HepG2 (cell line): ENCODE measurements at regions not wholly inside any gene's neighbourhood (a gene's known extent, or its start where the extent isn't known, plus 50 kb on each side); places are given as distances from the start of the nearest gene placed in this dataset.

Experiments used
- ATAC-seq: fragments of 200-7000 bp; cut with Tn5 transposase; 3 replicates; pipeline ENCODE4 v1.9.1; 2020; ENCODE audit warnings: mild to moderate bottlenecking, moderate library complexity
- BruUV-seq: library from RNA; stranded (reverse); fragments of 400-500 nt; replicated peaks from 2 replicates; lab custom pipeline; 2021; lab: Mats Ljungman, UMichigan
- CTCF ChIA-PET: fragments of 300-600 bp; formaldehyde crosslinking; extraction: SDS; loops from one replicate; lab custom pipeline; 2021; ENCODE audit warnings: low total read pairs, inconsistent platforms, low intra/inter-chr PET ratio; lab: Yijun Ruan, JAX
- POLR2A ChIA-PET: fragments of 350-600 bp; sonication (Branson Sonifier 250); formaldehyde crosslinking; loops from one replicate; lab custom pipeline; 2020; ENCODE audit warnings: antibody characterized with exemption, inconsistent platforms; lab: Yijun Ruan, JAX
- DNase-seq: peaks from one replicate; pipeline ENCODE4 v3.0.0-alpha.2; 2015; ENCODE audit warnings: low spot score
- FAIRE-seq: peaks from 3 replicates; lab custom pipeline; 2011; peaks lifted over from hg19 to GRCh38; lab: Jason Lieb, UNC
- H2AFZ ChIP-seq: one replicate; pipeline ENCODE4 v1.6.1; 2011; ENCODE audit warnings: low read length, inconsistent platforms
- H3K27ac ChIP-seq: fragments of 300-600 bp; 3 replicates; pipeline ENCODE4 v1.8.0; 2011; ENCODE audit warnings: mixed run types, mild to moderate bottlenecking, mixed read lengths, low read length, inconsistent platforms; ENCODE audit not compliant: insufficient read depth; ENCODE audit errors: extremely low read length
- H3K27me3 ChIP-seq, 2 experiments: fragments of 200-600 bp in 1 of 2; 2 replicates in 1 of 2; 3 replicates in 1 of 2; pipeline versions ENCODE4 v1.6.0 to v1.8.0; 2011; ENCODE audit warnings: low read length in 2 of 2, mild to moderate bottlenecking in 2 of 2, moderate library complexity in 2 of 2, inconsistent platforms in 1 of 2; ENCODE audit not compliant: insufficient read depth in 2 of 2, control insufficient read depth in 1 of 2
- H3K36me3 ChIP-seq, 2 experiments: fragments of 200-600 bp in 1 of 2; replicated peaks in 1 of 2; 2 replicates in 1 of 2; 3 replicates in 1 of 2; pipeline versions ENCODE4 v1.5.1 to v1.8.0; 2011; ENCODE audit warnings: low read length in 2 of 2, inconsistent platforms in 1 of 2; ENCODE audit not compliant: insufficient read depth in 2 of 2, control insufficient read depth in 1 of 2
- H3K4me1 ChIP-seq: 2 replicates; pipeline ENCODE4 v1.5.1; 2012; ENCODE audit warnings: low read length, inconsistent platforms; ENCODE audit not compliant: insufficient read depth
- H3K4me2 ChIP-seq: 2 replicates; pipeline ENCODE4 v1.6.0; 2011; ENCODE audit warnings: low read depth, low read length, inconsistent platforms
- H3K4me3 ChIP-seq, 3 experiments: fragments of 200-600 bp in 1 of 3; sonication (generic), shearing (Covaris generic) in 1 of 3; replicated peaks in 1 of 3; 2 replicates each; pipeline ENCODE4 v1.5.1; 2011 to 2016; ENCODE audit warnings: low read length in 3 of 3, inconsistent platforms in 2 of 3, low read depth in 2 of 3, mild to moderate bottlenecking in 2 of 3, control low read depth in 1 of 3, mixed read lengths in 1 of 3; ENCODE audit not compliant: insufficient read depth in 1 of 3
- H3K79me2 ChIP-seq: one replicate; pipeline ENCODE4 v1.6.1; 2011; ENCODE audit warnings: low read length, inconsistent platforms; ENCODE audit not compliant: insufficient read depth
- H3K9ac ChIP-seq: 2 replicates; pipeline ENCODE4 v1.6.0; 2011; ENCODE audit warnings: mild to moderate bottlenecking, low read depth, low read length, inconsistent platforms; ENCODE audit not compliant: insufficient read depth
- H3K9me3 ChIP-seq: 2 replicates; pipeline ENCODE4 v1.5.1; 2012; ENCODE audit warnings: mild to moderate bottlenecking, low read length
- H4K20me1 ChIP-seq: 2 replicates; pipeline ENCODE4 v1.6.0; 2011; ENCODE audit warnings: inconsistent platforms, mild to moderate bottlenecking, low read length, moderate library complexity; ENCODE audit not compliant: insufficient read depth
- ATF7-NPFF ChIP-seq: sonication (generic); formaldehyde crosslinking; IDR thresholded peaks from 2 replicates; pipeline ENCODE4 v1.8.1; 2023; ENCODE audit warnings: mild to moderate bottlenecking, low read depth, missing genetic modification reagents, moderate library complexity
- CEBPG ChIP-seq: IDR thresholded peaks from 2 replicates; pipeline ENCODE4 v1.6.1; 2016
- GABPA ChIP-seq, 2 experiments: IDR thresholded peaks; 2 replicates each; pipeline ENCODE4 v1.6.1; 2011 to 2016; ENCODE audit warnings: low read depth in 2 of 2, low read length in 1 of 2, missing biosample characterization in 1 of 2, missing genetic modification characterization in 1 of 2
- IRX3 ChIP-seq: sonication (generic); formaldehyde crosslinking; IDR thresholded peaks from 2 replicates; pipeline ENCODE4 v1.8.1; 2023; ENCODE audit warnings: mild to moderate bottlenecking, low read depth, missing genetic modification reagents, borderline replicate concordance
- NR2F6 ChIP-seq, 2 experiments: IDR thresholded peaks; 2 replicates each; pipeline ENCODE4 v1.6.1; 2016; ENCODE audit warnings: antibody characterized with exemption in 1 of 2, mild to moderate bottlenecking in 1 of 2
- PCBP2 ChIP-seq: fragments of 200-400 bp; formaldehyde crosslinking; optimal IDR thresholded peaks from 2 replicates; pipeline ENCODE3; 2018; ENCODE audit warnings: low read length, low read depth; ENCODE audit not compliant: poor library complexity, severe bottlenecking
- RAD51 ChIP-seq: fragments of 450-650 bp; IDR thresholded peaks from 2 replicates; pipeline ENCODE4 v1.6.1; 2016; ENCODE audit warnings: borderline replicate concordance
- RFX5 ChIP-seq: IDR thresholded peaks from 2 replicates; pipeline ENCODE4 v1.6.1; 2011; ENCODE audit warnings: low read depth, low read length, improper control_type of control experiment
- SSRP1 ChIP-seq: IDR thresholded peaks from 2 replicates; pipeline ENCODE4 v1.6.1; 2016; ENCODE audit warnings: control low read depth
- TRIM24 ChIP-seq: sonication (generic); formaldehyde crosslinking; IDR thresholded peaks from 2 replicates; pipeline ENCODE4 v1.8.0; 2022; ENCODE audit warnings: mild to moderate bottlenecking, missing genetic modification reagents
- ZNF251 ChIP-seq: sonication (generic); formaldehyde crosslinking; IDR thresholded peaks from 2 replicates; pipeline ENCODE4 v1.9.0; 2021; ENCODE audit warnings: mild to moderate bottlenecking, missing genetic modification reagents
- ZNF260 ChIP-seq: sonication (generic); formaldehyde crosslinking; IDR thresholded peaks from 2 replicates; pipeline ENCODE4 v1.4.0; 2020; ENCODE audit warnings: missing genetic modification reagents, low read depth, mild to moderate bottlenecking, borderline replicate concordance
- ZNF564 ChIP-seq: sonication (generic); formaldehyde crosslinking; IDR thresholded peaks from 2 replicates; pipeline ENCODE4 v1.8.1; 2023; ENCODE audit warnings: mild to moderate bottlenecking, missing genetic modification reagents
- ZNF703 ChIP-seq: sonication (generic); formaldehyde crosslinking; IDR thresholded peaks from 2 replicates; pipeline ENCODE4 v1.5.1; 2020; ENCODE audit warnings: missing genetic modification reagents, mild to moderate bottlenecking, moderate library complexity, borderline replicate concordance
- WGBS: methylation state at CpG from one replicate; pipeline ENCODE4 v1.1.6; 2017; ENCODE audit warnings: low lambda C conversion rate; 5-methylcytosine and 5-hydroxymethylcytosine counted together
- in situ Hi-C: cut with HindIII; loops from 2 replicates; pipeline ENCODE4 v1.10.0; 2017; ENCODE audit warnings: low pct_unique_long_range_greater_than_20kb; ENCODE audit not compliant: extremely low pct_ligation_motif_present
- intact Hi-C: fragments of 100-400 bp; cut with micrococcal nuclease; formaldehyde crosslinking; loops from one replicate; pipeline ENCODE4 v1.10.0; 2022; ENCODE audit not compliant: unreplicated experiment
- TF ChIP-seq, protein P1 (sequence below): sonication (generic); formaldehyde crosslinking; IDR thresholded peaks from 2 replicates; pipeline ENCODE4 v1.5.0; 2020; ENCODE audit warnings: mild to moderate bottlenecking, missing genetic modification reagents, moderate library complexity
- TF ChIP-seq, protein P2 (sequence below): sonication (generic); formaldehyde crosslinking; IDR thresholded peaks from 2 replicates; pipeline ENCODE4 v1.8.1; 2023; ENCODE audit warnings: mild to moderate bottlenecking, missing genetic modification reagents

DNA sequence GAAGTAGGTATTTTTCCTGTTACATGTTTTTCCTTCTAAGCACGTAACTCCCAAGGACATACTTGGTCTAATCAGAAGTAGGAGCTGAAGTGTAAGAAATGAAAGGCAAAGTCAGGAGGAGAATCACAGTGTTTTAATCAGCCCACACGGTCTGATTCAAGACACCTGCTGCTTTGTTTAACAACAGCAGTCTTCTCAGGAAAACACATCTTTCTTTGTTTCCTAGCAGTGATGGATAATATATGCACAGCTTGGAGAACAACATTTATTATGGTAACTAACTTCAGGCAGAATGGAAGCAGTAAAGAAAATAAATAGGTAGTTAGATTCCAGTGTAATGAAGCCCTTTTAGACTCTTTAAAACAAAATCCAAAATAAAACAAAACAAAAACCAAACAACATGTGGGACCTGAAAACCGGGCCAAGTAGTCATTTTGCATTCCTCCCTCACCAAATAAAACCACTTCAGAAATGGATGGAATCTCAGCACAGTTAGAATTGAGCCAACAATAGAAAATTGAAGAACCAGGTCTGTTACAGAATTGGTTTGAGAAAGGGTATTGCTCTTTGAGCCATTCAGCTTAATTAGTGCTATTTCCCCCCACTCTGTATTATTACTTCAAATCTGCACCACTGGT is 61.1 kb upstream of the UGP2 start:
- Histone ChIP-seq H3K4me1 (peaks cover 13% of the 10 kb centered on the region; the same call in 1 of the 2 replicates), H4K20me1 (no peaks in the 10 kb centered on the region), H3K27me3 (no peaks in the 10 kb centered on the region), H3K36me3 (no peaks in the 10 kb centered on the region), H3K79me2 (no peaks in the 10 kb centered on the region), H2AFZ (no peak overlapping the region), H3K9me3 (no peaks in the 10 kb centered on the region)
- in situ Hi-C loops: no loop called here
- WGBS: 22% methylated on average over 3 of the region's 3 CpGs
- intact Hi-C loops: no loop called here
- POLR2A ChIA-PET: no interaction called here
- no peak for DNase-seq
- no peak for TF ChIP-seq RFX5
- TF ChIP-seq, protein P1, sequence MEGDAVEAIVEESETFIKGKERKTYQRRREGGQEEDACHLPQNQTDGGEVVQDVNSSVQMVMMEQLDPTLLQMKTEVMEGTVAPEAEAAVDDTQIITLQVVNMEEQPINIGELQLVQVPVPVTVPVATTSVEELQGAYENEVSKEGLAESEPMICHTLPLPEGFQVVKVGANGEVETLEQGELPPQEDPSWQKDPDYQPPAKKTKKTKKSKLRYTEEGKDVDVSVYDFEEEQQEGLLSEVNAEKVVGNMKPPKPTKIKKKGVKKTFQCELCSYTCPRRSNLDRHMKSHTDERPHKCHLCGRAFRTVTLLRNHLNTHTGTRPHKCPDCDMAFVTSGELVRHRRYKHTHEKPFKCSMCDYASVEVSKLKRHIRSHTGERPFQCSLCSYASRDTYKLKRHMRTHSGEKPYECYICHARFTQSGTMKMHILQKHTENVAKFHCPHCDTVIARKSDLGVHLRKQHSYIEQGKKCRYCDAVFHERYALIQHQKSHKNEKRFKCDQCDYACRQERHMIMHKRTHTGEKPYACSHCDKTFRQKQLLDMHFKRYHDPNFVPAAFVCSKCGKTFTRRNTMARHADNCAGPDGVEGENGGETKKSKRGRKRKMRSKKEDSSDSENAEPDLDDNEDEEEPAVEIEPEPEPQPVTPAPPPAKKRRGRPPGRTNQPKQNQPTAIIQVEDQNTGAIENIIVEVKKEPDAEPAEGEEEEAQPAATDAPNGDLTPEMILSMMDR (CRISPR knock-in tag): 0 out of 2 replicates have a peak, but pooled peaks have one; percentile 10
- TF ChIP-seq, all 625 proteins: peak for 1
- H3K27ac ChIP-seq: no peak overlapping the region
- FAIRE-seq: no peak
- H3K4me3 ChIP-seq: no peak overlapping the region
- CTCF ChIA-PET: no interaction called here
- no TSS peak for BruUV-seq
- H3K4me2 ChIP-seq: no peak overlapping the region
- ATAC-seq: no peak
- no peak overlapping the region for H3K9ac ChIP-seq

DNA sequence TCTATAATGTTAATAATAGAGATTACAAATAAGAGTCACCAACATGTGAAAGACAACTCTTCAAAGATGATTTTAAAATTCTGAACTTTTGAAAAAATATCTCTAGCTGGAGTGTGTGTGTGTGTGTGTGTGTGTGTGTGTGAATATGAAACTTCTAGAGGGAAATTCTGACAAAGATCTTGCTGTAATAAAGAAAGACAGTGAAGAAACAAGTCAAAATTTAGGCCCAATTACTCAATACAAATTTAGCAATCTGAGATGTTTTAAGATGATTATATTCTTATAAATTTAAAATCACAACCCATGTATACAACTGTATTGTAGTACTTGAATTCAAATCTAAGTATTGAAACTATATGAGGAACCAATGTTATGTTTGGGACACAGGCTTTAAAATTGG is 57.2 kb upstream of the UGP2 start:
- H3K4me2 ChIP-seq: no peak overlapping the region
- intact Hi-C loops: no loop called here
- no peak for TF ChIP-seq SSRP1 (CRISPR knock-in tag)
- no peak for TF ChIP-seq ZNF260
- no peak for TF ChIP-seq CEBPG (CRISPR knock-in tag)
- TF ChIP-seq NR2F6 (IDR thresholded peaks at IDR 0.05): no peak
- TF ChIP-seq NR2F6 (CRISPR knock-in tag; IDR thresholded peaks at IDR 0.05): no peak
- no peak for TF ChIP-seq ZNF564 (CRISPR knock-in tag)
- no peak for TF ChIP-seq GABPA (IDR thresholded peaks at IDR 0.05; ENCODE audit: low read depth, low read length)
- TF ChIP-seq GABPA (CRISPR knock-in tag; IDR thresholded peaks at IDR 0.05; ENCODE audit: low read depth): no peak
- TF ChIP-seq ATF7-NPFF (CRISPR knock-in tag): no peak
- TF ChIP-seq IRX3 (CRISPR knock-in tag): no peak
- TF ChIP-seq TRIM24 (CRISPR knock-in tag): no peak
- no peak for TF ChIP-seq PCBP2
- TF ChIP-seq RAD51: no peak
- TF ChIP-seq, protein P2, sequence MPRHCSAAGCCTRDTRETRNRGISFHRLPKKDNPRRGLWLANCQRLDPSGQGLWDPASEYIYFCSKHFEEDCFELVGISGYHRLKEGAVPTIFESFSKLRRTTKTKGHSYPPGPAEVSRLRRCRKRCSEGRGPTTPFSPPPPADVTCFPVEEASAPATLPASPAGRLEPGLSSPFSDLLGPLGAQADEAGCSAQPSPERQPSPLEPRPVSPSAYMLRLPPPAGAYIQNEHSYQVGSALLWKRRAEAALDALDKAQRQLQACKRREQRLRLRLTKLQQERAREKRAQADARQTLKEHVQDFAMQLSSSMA: no peak
- TF ChIP-seq ZNF703 (CRISPR knock-in tag): no peak
- TF ChIP-seq ZNF251: no peak
- no peak for FAIRE-seq
- H2AFZ ChIP-seq: no peak overlapping the region
- no peaks in the 10 kb centered on the region for H3K9me3 ChIP-seq
- CTCF ChIA-PET: no interaction called here
- in situ Hi-C loops: no loop called here
- H4K20me1 ChIP-seq: no peaks in the 10 kb centered on the region
- BruUV-seq: no TSS peak
- H3K9ac ChIP-seq: no peak overlapping the region
- POLR2A ChIA-PET: no interaction called here
- DNase-seq: no peak
- no peaks in the 10 kb centered on the region for H3K4me1 ChIP-seq
- no peaks in the 10 kb centered on the region for H3K36me3 ChIP-seq
- no peak for ATAC-seq
- no peaks in the 10 kb centered on the region for H3K27me3 ChIP-seq
- no peak overlapping the region for H3K27ac ChIP-seq
- H3K79me2 ChIP-seq: no peaks in the 10 kb centered on the region
- H3K4me3 ChIP-seq: no peak overlapping the region
